ENCODE measurements at regions not wholly inside any gene's neighbourhood (a gene's known extent, or its start where the extent isn't known, plus 50 kb on each side); places are given as distances from the start of the nearest gene placed in this dataset.

DNA sequence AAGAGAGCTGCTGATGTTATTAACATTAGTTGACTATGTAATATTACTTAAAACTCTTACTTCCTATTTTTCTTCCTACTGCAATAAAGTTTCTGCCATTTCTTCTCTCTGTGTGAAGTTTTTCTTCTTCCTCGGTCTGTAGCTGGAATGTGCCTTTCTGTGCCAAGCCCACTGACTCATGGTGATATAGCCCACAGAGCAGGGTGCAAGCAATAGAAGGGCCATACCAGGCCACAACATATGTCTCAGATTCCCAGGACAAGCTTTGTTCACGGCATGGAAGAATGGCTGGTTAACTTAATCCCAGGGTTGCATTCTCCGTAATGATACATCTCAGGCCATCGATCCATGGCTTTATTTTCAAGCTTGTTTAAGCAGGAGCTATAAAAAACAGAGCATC lies 815.3 kb downstream of the TUSC7 start:
- H3K4me3 ChIP-seq (ENCODE audit: low read depth, low read length), result no peak overlapping the region
- TF ChIP-seq, protein P1, sequence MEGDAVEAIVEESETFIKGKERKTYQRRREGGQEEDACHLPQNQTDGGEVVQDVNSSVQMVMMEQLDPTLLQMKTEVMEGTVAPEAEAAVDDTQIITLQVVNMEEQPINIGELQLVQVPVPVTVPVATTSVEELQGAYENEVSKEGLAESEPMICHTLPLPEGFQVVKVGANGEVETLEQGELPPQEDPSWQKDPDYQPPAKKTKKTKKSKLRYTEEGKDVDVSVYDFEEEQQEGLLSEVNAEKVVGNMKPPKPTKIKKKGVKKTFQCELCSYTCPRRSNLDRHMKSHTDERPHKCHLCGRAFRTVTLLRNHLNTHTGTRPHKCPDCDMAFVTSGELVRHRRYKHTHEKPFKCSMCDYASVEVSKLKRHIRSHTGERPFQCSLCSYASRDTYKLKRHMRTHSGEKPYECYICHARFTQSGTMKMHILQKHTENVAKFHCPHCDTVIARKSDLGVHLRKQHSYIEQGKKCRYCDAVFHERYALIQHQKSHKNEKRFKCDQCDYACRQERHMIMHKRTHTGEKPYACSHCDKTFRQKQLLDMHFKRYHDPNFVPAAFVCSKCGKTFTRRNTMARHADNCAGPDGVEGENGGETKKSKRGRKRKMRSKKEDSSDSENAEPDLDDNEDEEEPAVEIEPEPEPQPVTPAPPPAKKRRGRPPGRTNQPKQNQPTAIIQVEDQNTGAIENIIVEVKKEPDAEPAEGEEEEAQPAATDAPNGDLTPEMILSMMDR (IDR thresholded peaks at IDR 0.05; ENCODE audit: low read depth, low read length), result no peak

DNA sequence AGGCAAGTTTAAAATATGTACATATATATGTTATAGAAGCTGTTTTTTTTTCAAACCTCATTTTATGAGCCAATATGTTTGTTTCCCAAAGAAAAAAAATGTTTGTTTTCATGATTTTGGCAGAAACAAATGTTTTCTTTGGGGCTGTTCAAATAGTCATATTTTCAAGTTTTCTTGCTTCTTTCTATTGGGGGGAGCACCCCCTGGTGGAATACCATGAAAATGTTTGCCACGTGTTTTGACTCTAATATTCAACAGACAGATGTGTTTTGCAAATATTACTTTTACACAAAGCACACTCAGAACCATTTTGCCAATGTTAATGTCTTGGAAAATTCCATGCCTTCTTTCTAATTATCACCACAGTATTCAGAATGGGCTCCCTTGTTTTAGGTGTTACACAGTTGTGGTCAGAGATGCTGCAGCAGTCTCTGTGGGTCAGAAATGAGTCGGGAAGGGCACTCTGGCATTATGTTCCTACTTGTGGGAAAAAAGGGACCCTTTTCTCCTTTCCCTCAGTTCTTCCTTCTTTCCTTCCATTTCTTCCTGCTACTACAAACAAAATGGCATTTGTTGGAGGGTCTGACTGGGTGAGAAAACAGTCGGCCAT lies 817.0 kb downstream of the TUSC7 start:
- no peak overlapping the region for H3K4me3 ChIP-seq (ENCODE audit: low read depth, low read length)
- TF ChIP-seq, protein P1 (IDR thresholded peaks at IDR 0.05; ENCODE audit: low read depth, low read length), result no peak

- no peak overlapping the region for H3K4me3 ChIP-seq (ENCODE audit: low read depth, low read length)
- TF ChIP-seq, protein P1 (IDR thresholded peaks at IDR 0.05; ENCODE audit: low read depth, low read length), result no peak
Observed at GRCh38 chr3:117527346-117527745, 817.8 kb downstream of the TUSC7 start.

DNA sequence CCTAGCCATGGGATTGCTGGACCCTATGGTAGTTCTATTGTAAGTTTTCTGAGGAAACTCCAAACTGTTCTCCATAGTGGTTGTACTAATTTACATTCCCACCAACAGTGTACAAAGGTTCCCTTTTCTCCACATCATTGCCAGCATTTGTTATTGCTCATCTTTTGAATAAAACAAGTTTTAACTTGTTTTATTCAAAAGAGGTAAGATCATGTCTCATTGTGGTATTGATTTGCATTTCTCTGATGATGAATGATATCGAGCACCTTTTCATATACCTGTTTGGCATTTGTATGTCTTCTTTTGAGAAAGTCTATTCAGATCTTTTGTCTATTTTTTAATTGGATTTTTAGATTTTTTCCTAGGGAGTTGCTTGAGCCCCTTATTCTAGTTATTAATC lies 819.1 kb downstream of the TUSC7 start:
- TF ChIP-seq, protein P1 (IDR thresholded peaks at IDR 0.05; ENCODE audit: low read depth, low read length), result no peak
- H3K4me3 ChIP-seq (ENCODE audit: low read depth, low read length), result no peak overlapping the region

- TF ChIP-seq, protein P1 (IDR thresholded peaks at IDR 0.05; ENCODE audit: low read depth, low read length), result no peak
Observed at GRCh38 chr3:117531078-117531767, 821.6 kb downstream of the TUSC7 start.

DNA sequence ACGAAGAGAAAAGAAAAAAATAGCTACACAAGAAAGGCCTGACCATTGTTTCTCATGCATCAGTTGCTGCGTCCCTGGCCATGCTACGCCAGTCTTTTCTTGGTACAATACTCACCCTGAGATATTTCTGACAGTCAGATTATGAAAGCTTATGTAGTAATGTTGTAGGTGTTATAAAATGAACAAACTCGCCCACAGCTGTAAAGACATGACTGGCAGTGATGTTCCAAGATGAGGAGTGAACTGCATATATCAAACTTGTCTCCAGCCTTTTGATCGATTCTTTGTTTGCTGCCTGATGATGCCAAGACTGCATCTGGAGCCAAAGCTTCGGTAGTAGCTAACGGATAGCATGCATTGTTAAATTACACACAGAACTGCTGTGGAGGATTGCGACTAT lies 822.7 kb downstream of the TUSC7 start:
- no peak overlapping the region for H3K4me3 ChIP-seq (ENCODE audit: low read depth, low read length)
- TF ChIP-seq, protein P1 (IDR thresholded peaks at IDR 0.05; ENCODE audit: low read depth, low read length), result no peak

More at GRCh38 chr3:117531078-117531767, 821.6 kb downstream of the TUSC7 start:
- no peak overlapping the region for H3K4me3 ChIP-seq (ENCODE audit: low read depth, low read length)

DNA sequence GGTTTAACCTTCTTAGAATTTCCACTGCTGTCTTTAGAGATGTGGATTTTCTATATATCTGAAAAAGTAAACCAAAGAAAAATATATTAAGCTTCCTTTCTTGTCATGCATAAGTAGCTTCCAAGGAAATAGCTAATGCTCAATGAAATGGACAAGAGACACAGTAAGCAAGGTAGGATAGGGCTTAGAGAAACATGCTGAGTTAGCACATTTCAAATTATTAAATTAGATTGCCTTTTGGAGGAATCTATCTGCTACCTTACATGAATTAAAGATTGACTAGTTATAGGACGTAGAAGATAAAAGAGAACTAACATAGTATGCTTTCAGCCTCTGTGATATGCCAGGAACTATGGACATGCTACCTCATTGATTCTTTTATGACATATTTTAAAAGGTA lies 824.6 kb downstream of the TUSC7 start:
- TF ChIP-seq, protein P1 (IDR thresholded peaks at IDR 0.05; ENCODE audit: low read depth, low read length), result no peak
- H3K4me3 ChIP-seq (ENCODE audit: low read depth, low read length), result no peak overlapping the region

All from WI38 (cell line).